ENCODE measurements at regions not wholly inside any gene's neighbourhood (a gene's known extent, or its start where the extent isn't known, plus 50 kb on each side); places are given as distances from the start of the nearest gene placed in this dataset.
"Not testable (repeated sequence)": the region's sequence is repeated elsewhere in the genome, so short reads cannot be mapped to it uniquely, and the experiment has no call there.

- DNase-seq: no peak
Measured at GRCh38 chr2:107112561-107112960, 226.6 kb upstream of the ST6GAL2 start.

GRCh38 chr2:107128381-107128780, 242.4 kb upstream of the ST6GAL2 start:
- DNase-seq: no peak

- DNase-seq: no peak
Measured at GRCh38 chr2:107132070-107132469, 246.1 kb upstream of the ST6GAL2 start.

GRCh38 chr2:107132746-107133145, 246.8 kb upstream of the ST6GAL2 start:
- no peak for DNase-seq

GRCh38 chr2:107133412-107133811, 247.4 kb upstream of the ST6GAL2 start:
- DNase-seq: no peak

- no peak for DNase-seq
Measured at GRCh38 chr2:107136733-107137132, 250.8 kb upstream of the ST6GAL2 start.

GRCh38 chr2:107137706-107138105, 251.7 kb upstream of the ST6GAL2 start:
- no peak for DNase-seq

- no peak for DNase-seq
Measured at GRCh38 chr2:107146181-107146580, 260.2 kb upstream of the ST6GAL2 start.

- not testable (repeated sequence) for DNase-seq
Measured at GRCh38 chr2:107146645-107147044, 260.7 kb upstream of the ST6GAL2 start.

- DNase-seq: no peak
Measured at GRCh38 chr2:107148055-107148454, 262.1 kb upstream of the ST6GAL2 start.

GRCh38 chr2:107148496-107148895, 262.5 kb upstream of the ST6GAL2 start:
- DNase-seq: no peak

- DNase-seq: no peak
Measured at GRCh38 chr2:107160640-107161239, 274.8 kb upstream of the ST6GAL2 start.

GRCh38 chr2:107168141-107168540, 282.2 kb upstream of the ST6GAL2 start:
- no peak for DNase-seq

GRCh38 chr2:107174171-107174570, 288.2 kb upstream of the ST6GAL2 start:
- no peak for DNase-seq

GRCh38 chr2:107182981-107183380, 297.0 kb upstream of the ST6GAL2 start:
- DNase-seq: no peak

GRCh38 chr2:107187870-107188269, 301.9 kb upstream of the ST6GAL2 start:
- no peak for DNase-seq

GRCh38 chr2:107195631-107196030, 309.7 kb upstream of the ST6GAL2 start:
- DNase-seq: no peak

GRCh38 chr2:107197594-107198294, 311.8 kb upstream of the ST6GAL2 start:
- no peak for DNase-seq

GRCh38 chr2:107202962-107203591, 317.1 kb upstream of the ST6GAL2 start:
- DNase-seq: no peak

GRCh38 chr2:107215401-107216350, 329.7 kb upstream of the ST6GAL2 start:
- DNase-seq: no peak

- DNase-seq: no peak
Measured at GRCh38 chr2:107218208-107218607, 332.2 kb upstream of the ST6GAL2 start.

- DNase-seq: no peak
Measured at GRCh38 chr2:107222466-107222865, 336.5 kb upstream of the ST6GAL2 start.

All from CD4-positive, alpha-beta T cell treated with Interleukin-12 subunit alpha and Interleukin-12 subunit beta, for 1 hour (primary cell).